K562 (cell line): ENCODE measurements at regions not wholly inside any gene's neighbourhood (a gene's known extent, or its start where the extent isn't known, plus 50 kb on each side); places are given as distances from the start of the nearest gene placed in this dataset.

ENCODE experiments used
- ATAC-seq: fragments of 200-7000 bp; cut with Tn5 transposase; 3 replicates; pipeline ENCODE4 v1.9.1; 2020; ENCODE audit warnings: moderate library complexity
- BruUV-seq: library from RNA; stranded (reverse); fragments of 400-500 nt; replicated peaks from 2 replicates; lab custom pipeline; 2021; lab: Mats Ljungman, UMichigan
- CTCF ChIA-PET: fragments of 300-600 bp; formaldehyde crosslinking; extraction: SDS; loops from one replicate; lab custom pipeline; 2021; ENCODE audit warnings: low intra/inter-chr PET ratio; lab: Yijun Ruan, JAX
- POLR2A ChIA-PET: fragments of 300-600, 350-650 bp; sonication (Branson Sonifier 250); formaldehyde crosslinking; extraction: SDS; loops from one replicate; lab custom pipeline; 2021; ENCODE audit warnings: antibody characterized with exemption, inconsistent platforms; lab: Yijun Ruan, JAX
- DNase-seq, 4 experiments: peaks; one replicate each; pipeline versions ENCODE4 v3.0.0 to v3.0.0-alpha.2; 2011 to 2018; ENCODE audit warnings: low spot score in 3 of 4, mixed read lengths in 3 of 4; ENCODE audit errors: extremely low read depth in 1 of 4
- FAIRE-seq: peaks from 2 replicates; lab custom pipeline; 2011; peaks lifted over from hg19 to GRCh38; lab: Jason Lieb, UNC
- H2AFZ ChIP-seq: 2 replicates; pipeline ENCODE4 v1.6.0; 2011; ENCODE audit warnings: low read depth, low read length, control low read depth, inconsistent platforms
- H3K27ac ChIP-seq: fragments of 200-600 bp; 3 replicates; pipeline ENCODE4 v1.8.0; 2011; ENCODE audit warnings: low read depth, mild to moderate bottlenecking, control low read depth, inconsistent platforms, low read length, moderate library complexity, mixed read lengths; ENCODE audit errors: extremely low read depth
- H3K27me3 ChIP-seq, 2 experiments: fragments of 300-600 bp in 1 of 2; 2 replicates in 1 of 2; 3 replicates in 1 of 2; pipeline versions ENCODE4 v1.6.0 to v1.8.0; 2011; ENCODE audit warnings: inconsistent platforms in 2 of 2, low read length in 2 of 2, mild to moderate bottlenecking in 1 of 2, mixed read lengths in 1 of 2, moderate library complexity in 1 of 2; ENCODE audit not compliant: control insufficient read depth in 2 of 2, insufficient read depth in 2 of 2
- H3K36me3 ChIP-seq: fragments of 300-600 bp; 3 replicates; pipeline ENCODE4 v1.8.0; 2011; ENCODE audit warnings: mild to moderate bottlenecking, low read length, inconsistent platforms; ENCODE audit not compliant: control insufficient read depth, insufficient read depth
- H3K4me1 ChIP-seq, 2 experiments: fragments of 200-600 bp in 1 of 2; replicated peaks in 1 of 2; 2 replicates in 1 of 2; 3 replicates in 1 of 2; pipeline versions ENCODE4 v1.5.1 to v1.8.0; 2011; ENCODE audit warnings: inconsistent platforms in 2 of 2, low read length in 2 of 2, mild to moderate bottlenecking in 1 of 2, mixed read lengths in 1 of 2, moderate library complexity in 1 of 2; ENCODE audit not compliant: control insufficient read depth in 2 of 2, insufficient read depth in 2 of 2
- H3K4me2 ChIP-seq: 2 replicates; pipeline ENCODE4 v1.6.1; 2011; ENCODE audit warnings: low read length, control low read depth, inconsistent platforms, mixed read lengths; ENCODE audit not compliant: insufficient read depth
- H3K4me3 ChIP-seq: fragments of 200-600 bp; sonication (generic), shearing (Covaris generic); 2 replicates; pipeline ENCODE4 v1.5.1; 2016; ENCODE audit warnings: control low read depth, inconsistent platforms
- H3K79me2 ChIP-seq: fragments of 200-600 bp; 3 replicates; pipeline ENCODE4 v1.8.0; 2011; ENCODE audit warnings: low read length, inconsistent platforms; ENCODE audit not compliant: control insufficient read depth, insufficient read depth
- H3K9ac ChIP-seq, 2 experiments: 2 replicates each; pipeline versions ENCODE4 v1.6.0 to v1.6.1; 2011; ENCODE audit warnings: low read depth in 2 of 2, low read length in 2 of 2, control low read depth in 1 of 2, inconsistent platforms in 1 of 2, mild to moderate bottlenecking in 1 of 2, mixed read lengths in 1 of 2; ENCODE audit not compliant: insufficient read depth in 1 of 2
- H3K9me1 ChIP-seq: one replicate; pipeline ENCODE4 v1.6.0; 2011; ENCODE audit warnings: inconsistent platforms, mild to moderate bottlenecking, low read length, moderate library complexity; ENCODE audit not compliant: control insufficient read depth, insufficient read depth
- H3K9me3 ChIP-seq: replicated peaks from 2 replicates; pipeline ENCODE4 v1.5.1; 2011; ENCODE audit warnings: low read depth, low read length, inconsistent platforms; ENCODE audit not compliant: control insufficient read depth, insufficient read depth
- H4K20me1 ChIP-seq: replicated peaks from 2 replicates; pipeline ENCODE4 v1.6.1; 2011; ENCODE audit warnings: low read length, inconsistent platforms, mixed read lengths; ENCODE audit not compliant: control insufficient read depth, insufficient read depth
- EWSR1 ChIP-seq: fragments of 450-650 bp; IDR thresholded peaks from 2 replicates; pipeline ENCODE4 v1.6.1; 2018; ENCODE audit warnings: borderline replicate concordance, mild to moderate bottlenecking, low read depth, moderate library complexity; ENCODE audit not compliant: partially characterized antibody
- FIP1L1 ChIP-seq: fragments of 200-400 bp; formaldehyde crosslinking; IDR thresholded peaks from 2 replicates; pipeline ENCODE4 v1.6.1; 2018; ENCODE audit warnings: mild to moderate bottlenecking, low read depth, low read length; ENCODE audit not compliant: poor library complexity, severe bottlenecking
- ID3 ChIP-seq, 2 experiments: fragments of 250-450 bp in 1 of 2; fragments of 450-650 bp in 1 of 2; sonication (Bioruptor Pico) in 1 of 2; IDR thresholded peaks; 2 replicates each; pipeline versions ENCODE4 v1.6.1 to v1.8.0; 2016 to 2021; ENCODE audit warnings: mild to moderate bottlenecking in 2 of 2, moderate library complexity in 2 of 2, missing compliant biosample characterization in 1 of 2, missing genetic modification characterization in 1 of 2
- MLLT1 ChIP-seq, 2 experiments: fragments of 450-650 bp; IDR thresholded peaks; 2 replicates each; pipeline ENCODE4 v1.6.1; 2016
- POLR2B ChIP-seq: fragments of 450-650 bp; IDR thresholded peaks from 2 replicates; pipeline ENCODE4 v1.6.1; 2018; ENCODE audit warnings: low read depth; ENCODE audit not compliant: partially characterized antibody
- RERE ChIP-seq: sonication (generic); formaldehyde crosslinking; IDR thresholded peaks from 2 replicates; pipeline ENCODE4 v1.8.0; 2023; ENCODE audit warnings: missing genetic modification reagents, mild to moderate bottlenecking, borderline replicate concordance
- THRAP3 ChIP-seq: fragments of 450-650 bp; IDR thresholded peaks from 2 replicates; pipeline ENCODE4 v1.6.1; 2016; ENCODE audit warnings: mild to moderate bottlenecking, inconsistent platforms, borderline replicate concordance
- WGBS: fragments of 100-300 bp; shearing (Covaris generic); methylation state at CpG from one replicate; pipeline ENCODE4 v1.1.6; 2016; ENCODE audit warnings: low coverage, mixed read lengths; ENCODE audit not compliant: insufficient coverage; ENCODE audit errors: missing lambda C conversion rate; 5-methylcytosine and 5-hydroxymethylcytosine counted together
- in situ Hi-C: fragments of 300-500 bp; cut with MboI; formaldehyde crosslinking; loops from 4 replicates; pipeline ENCODE4 v1.15.0; 2018; ENCODE audit warnings: inconsistent platforms, mixed read lengths
- intact Hi-C: fragments of 100-400 bp; cut with micrococcal nuclease; formaldehyde crosslinking; loops from 2 replicates; pipeline ENCODE4 v1.14.2; 2022

GRCh38 chr2:59427980-59428379 lies 1125.5 kb downstream of the BCL11A start:
- WGBS = 0% methylated on average over 1 of the region's 1 CpG
- Histone ChIP-seq H3K27ac (no peak overlapping the region), H3K36me3 (no peaks in the 10 kb centered on the region), H3K4me2 (no peak overlapping the region), H3K9me3 (no peaks in the 10 kb centered on the region; the same call in 1 of the 2 replicates), H4K20me1 (no peaks in the 10 kb centered on the region), H3K4me3 (no peak overlapping the region), H3K9ac (no peak overlapping the region), H3K4me1 (no peaks in the 10 kb centered on the region), H3K27me3 (no peaks in the 10 kb centered on the region), H2AFZ (no peak overlapping the region), H3K79me2 (no peaks in the 10 kb centered on the region), H3K9me1 (no peaks in the 10 kb centered on the region)
- no peak for FAIRE-seq
- ChIA-PET CTCF (no interaction called here), POLR2A (no interaction called here)
- DNase-seq = no peak
- in situ Hi-C loops = no loop called here
- TF ChIP-seq THRAP3 = no peak
- no TSS peak for BruUV-seq
- no peak for ATAC-seq
- intact Hi-C loops = no loop called here

- ChIA-PET POLR2A (no interaction called here), CTCF (no interaction called here)
- BruUV-seq = no TSS peak
- in situ Hi-C loops (no loop called here), intact Hi-C loops (no loop called here)
- ATAC-seq = no peak
- no peak for DNase-seq
- Histone ChIP-seq H3K9me1 (no peaks in the 10 kb centered on the region), H2AFZ (no peak overlapping the region), H4K20me1 (no peaks in the 10 kb centered on the region), H3K9me3 (no peaks in the 10 kb centered on the region; the same call in 1 of the 2 replicates), H3K9ac (no peak overlapping the region), H3K79me2 (no peaks in the 10 kb centered on the region), H3K4me2 (no peak overlapping the region), H3K27ac (no peak overlapping the region), H3K36me3 (no peaks in the 10 kb centered on the region), H3K4me3 (no peak overlapping the region), H3K4me1 (no peaks in the 10 kb centered on the region), H3K27me3 (no peaks in the 10 kb centered on the region)
- FAIRE-seq = no peak
- WGBS = 0% methylated on average over 3 of the region's 3 CpGs
- no peak for TF ChIP-seq MLLT1 (IDR thresholded peaks at IDR 0.05)
- TF ChIP-seq ID3 (CRISPR knock-in tag; IDR thresholded peaks at IDR 0.05) = no peak
- TF ChIP-seq ID3 (tag; IDR thresholded peaks at IDR 0.05) = no peak
- no peak for TF ChIP-seq FIP1L1
- no peak for TF ChIP-seq POLR2B
- TF ChIP-seq EWSR1 = no peak
- no peak for TF ChIP-seq RERE (CRISPR knock-in tag)
These were observed 1128.2 kb downstream of the BCL11A start for GRCh38 chr2:59425247-59425646.
